Activated T-helper 1 cell treated with anti-CD3 and anti-CD28 coated beads, Interleukin-12 subunit alpha, Interleukin-12 subunit beta, Interleukin-2, Interleukin-4 antibody, amounts not matched to agents 30 ng/mL and 10 ng/mL and 1 ng/mL, durations not matched to agents 14 hours and 24 hours and 36 hours (primary cell): ENCODE measurements at regions not wholly inside any gene's neighbourhood (a gene's known extent, or its start where the extent isn't known, plus 50 kb on each side); places are given as distances from the start of the nearest gene placed in this dataset.
"Not testable (repeated sequence)": the region's sequence is repeated elsewhere in the genome, so short reads cannot be mapped to it uniquely, and the experiment has no call there.

Experiments used
- DNase-seq: peaks from one replicate; pipeline ENCODE4 v3.0.0; 2021; ENCODE audit warnings: low spot score
- H3K27ac Mint-ChIP-seq: one replicate; pipeline ENCODE4 v1.8.0; 2021; ENCODE audit warnings: mild to moderate bottlenecking, mixed read lengths
- H3K27me3 Mint-ChIP-seq: one replicate; pipeline ENCODE4 v1.8.0; 2022; ENCODE audit warnings: mild to moderate bottlenecking, moderate library complexity, mixed read lengths; ENCODE audit not compliant: insufficient read depth
- H3K36me3 Mint-ChIP-seq: one replicate; pipeline ENCODE4 v1.8.0; 2021; ENCODE audit warnings: low read depth, mixed read lengths
- H3K4me1 Mint-ChIP-seq: one replicate; pipeline ENCODE4 v1.8.0; 2021; ENCODE audit warnings: low read depth, mixed read lengths
- H3K4me3 Mint-ChIP-seq: one replicate; pipeline ENCODE4 v1.8.0; 2021; ENCODE audit warnings: mild to moderate bottlenecking, moderate library complexity, mixed read lengths
- H3K9me3 Mint-ChIP-seq: one replicate; pipeline ENCODE4 v1.8.0; 2021; ENCODE audit warnings: mixed read lengths
- intact Hi-C: fragments of 100-400 bp; cut with micrococcal nuclease; formaldehyde crosslinking; loops from one replicate; pipeline ENCODE4 v1.15.1; 2024

DNA sequence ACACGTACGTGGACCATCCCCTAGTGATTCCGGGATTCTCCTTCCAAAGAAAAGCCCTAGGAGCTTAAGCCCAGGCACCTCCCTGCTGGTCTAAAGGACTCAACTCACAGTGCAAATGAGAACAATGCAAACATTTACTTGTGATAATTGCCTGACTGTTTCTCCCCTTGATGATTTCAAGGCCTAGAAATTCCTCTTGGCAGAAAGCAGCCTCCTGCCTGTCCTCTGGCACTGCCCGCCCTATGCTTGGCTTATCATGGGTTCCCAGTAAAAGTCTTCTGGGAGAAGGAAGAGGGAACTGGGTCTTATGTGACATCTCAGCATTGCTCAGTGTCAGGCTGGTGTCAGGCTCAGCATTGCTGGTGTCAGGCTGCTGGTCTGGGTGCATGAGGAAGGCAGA lies 351.8 kb downstream of the SHANK2 start:
- H3K27me3 Mint-ChIP-seq: no peaks in the 10 kb centered on the region
- no peaks in the 10 kb centered on the region for H3K36me3 Mint-ChIP-seq
- no peaks in the 10 kb centered on the region for H3K4me1 Mint-ChIP-seq
- intact Hi-C loops: no loop called here
- no peak overlapping the region for H3K27ac Mint-ChIP-seq
- DNase-seq: no peak
- H3K9me3 Mint-ChIP-seq: peaks cover 27% of the 10 kb centered on the region
- no peak overlapping the region for H3K4me3 Mint-ChIP-seq

DNA sequence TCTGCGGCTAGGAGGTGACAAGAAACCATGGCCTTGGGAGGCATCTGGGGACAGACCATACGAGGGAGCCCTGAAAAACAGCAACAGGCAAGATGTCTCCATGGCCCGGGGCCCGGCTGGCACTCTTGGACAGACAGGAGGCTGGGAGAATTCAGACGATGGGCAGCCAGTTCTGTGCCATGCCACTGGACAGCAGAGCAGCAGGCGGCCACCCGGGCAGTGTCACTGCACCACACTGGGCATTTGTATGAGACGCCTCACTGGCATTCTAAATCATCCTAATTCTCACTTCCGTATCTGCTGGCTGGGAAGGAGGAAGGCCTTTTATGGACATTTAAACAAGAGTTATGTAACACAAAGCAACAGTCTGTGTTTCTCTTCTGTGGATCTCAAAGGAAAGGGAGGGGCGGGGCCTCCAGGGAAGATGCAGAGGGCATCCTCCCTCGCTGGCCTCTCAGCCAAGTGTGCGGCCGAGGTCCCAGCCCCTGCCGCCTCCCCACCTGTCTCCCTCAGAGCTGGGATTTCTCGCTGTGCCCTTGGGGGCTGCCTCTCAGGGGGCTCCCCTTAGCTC lies 350.3 kb downstream of the SHANK2 start:
- intact Hi-C loops: no loop called here
- H3K27me3 Mint-ChIP-seq: no peaks in the 10 kb centered on the region
- peaks cover 15% of the 10 kb centered on the region for H3K9me3 Mint-ChIP-seq
- no peaks in the 10 kb centered on the region for H3K4me1 Mint-ChIP-seq
- DNase-seq: no peak
- no peak overlapping the region for H3K27ac Mint-ChIP-seq
- no peaks in the 10 kb centered on the region for H3K36me3 Mint-ChIP-seq
- H3K4me3 Mint-ChIP-seq: no peak overlapping the region

DNA sequence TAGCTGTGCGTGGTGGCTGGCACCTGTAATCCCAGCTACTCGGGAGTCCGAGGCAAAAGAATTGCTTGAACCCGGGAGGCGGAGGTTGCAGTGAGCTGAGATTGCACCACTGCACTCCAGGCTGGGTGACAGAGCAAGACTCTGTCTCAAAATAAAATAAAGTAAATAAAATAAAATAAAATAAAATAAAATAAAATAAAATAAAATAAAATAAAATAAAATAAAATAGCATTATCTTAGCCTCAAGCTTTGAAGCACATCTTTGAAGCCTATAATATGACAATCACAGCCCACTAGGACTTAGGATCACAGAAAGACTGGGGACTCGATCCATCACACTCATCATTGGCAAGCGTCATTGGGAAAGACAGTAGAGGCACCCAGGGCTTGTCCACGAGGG lies 349.1 kb downstream of the SHANK2 start:
- intact Hi-C loops: not testable (repeated sequence)

DNA sequence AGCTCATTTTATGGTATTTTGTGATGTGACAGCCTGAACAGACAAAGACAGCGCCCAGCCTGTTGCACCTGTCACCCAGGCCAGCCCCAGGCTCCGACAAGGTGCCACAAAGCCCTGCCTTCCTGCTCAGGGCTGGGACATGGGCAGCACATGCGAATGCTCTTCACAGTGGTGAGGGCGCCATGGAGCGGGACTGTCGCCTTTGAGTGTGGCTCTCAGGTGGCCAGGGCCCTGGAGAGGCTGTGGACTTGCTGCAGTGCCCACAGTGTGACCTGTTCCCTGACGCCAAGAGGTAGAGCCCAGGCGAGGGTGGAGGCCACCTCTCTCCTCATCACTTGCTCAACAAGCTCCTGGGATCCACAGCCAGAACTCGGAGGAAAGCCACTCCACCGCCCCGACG lies 346.3 kb downstream of the SHANK2 start:
- H3K4me3 Mint-ChIP-seq: no peak overlapping the region
- no peaks in the 10 kb centered on the region for H3K4me1 Mint-ChIP-seq
- DNase-seq: no peak
- H3K27ac Mint-ChIP-seq: no peak overlapping the region
- intact Hi-C loops: no loop called here
- H3K9me3 Mint-ChIP-seq: no peaks in the 10 kb centered on the region
- no peaks in the 10 kb centered on the region for H3K36me3 Mint-ChIP-seq
- no peaks in the 10 kb centered on the region for H3K27me3 Mint-ChIP-seq

More for the DNA sequence above, 349.1 kb downstream of the SHANK2 start:
- H3K36me3 Mint-ChIP-seq, H3K27ac Mint-ChIP-seq, H3K27me3 Mint-ChIP-seq, H3K4me3 Mint-ChIP-seq, H3K9me3 Mint-ChIP-seq, DNase-seq, H3K4me1 Mint-ChIP-seq: not testable (repeated sequence)

DNA sequence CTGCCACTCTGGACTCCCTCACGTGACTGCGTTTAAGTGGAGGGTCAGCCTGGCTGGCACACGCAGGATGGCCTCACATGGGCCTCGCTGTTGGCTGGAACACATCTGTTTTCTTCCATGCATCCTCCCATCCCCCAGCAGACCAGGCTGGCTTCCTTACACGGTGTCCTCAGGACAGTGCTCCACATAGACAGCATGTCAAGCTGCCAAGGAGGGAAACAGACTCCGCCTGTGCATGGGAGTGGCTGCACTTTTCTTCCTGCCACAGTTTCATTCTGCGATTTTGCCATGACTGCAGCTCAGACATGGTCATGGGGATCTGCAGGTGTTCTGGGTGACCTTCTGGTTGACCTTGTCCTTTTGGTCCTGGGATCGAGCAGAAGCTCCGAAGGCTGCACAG lies 344.2 kb downstream of the SHANK2 start:
- Mint-ChIP-seq H3K9me3 (no peaks in the 10 kb centered on the region), H3K27ac (no peak overlapping the region), H3K36me3 (no peaks in the 10 kb centered on the region), H3K4me1 (no peaks in the 10 kb centered on the region), H3K4me3 (no peak overlapping the region), H3K27me3 (peaks cover 2% of the 10 kb centered on the region)
- intact Hi-C loops: no loop called here
- no peak for DNase-seq

DNA sequence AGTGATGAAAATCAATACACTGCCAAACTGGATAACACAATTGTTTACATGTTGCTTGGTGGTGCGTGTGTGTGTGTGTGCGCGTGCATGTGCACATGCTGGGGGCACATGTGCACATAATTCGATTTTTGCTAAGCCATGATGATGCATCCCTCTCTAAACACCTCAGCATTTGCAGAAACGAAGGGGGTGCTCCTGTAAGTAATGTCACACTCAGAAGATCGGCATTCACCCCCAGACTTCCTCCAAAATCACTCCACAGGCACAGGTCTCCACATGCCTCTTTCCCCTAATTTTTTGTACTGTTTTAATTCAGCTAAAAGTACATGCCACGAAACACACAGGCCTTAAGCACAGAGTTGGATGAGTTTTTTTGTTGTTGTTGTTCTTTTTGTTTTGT lies 341.5 kb downstream of the SHANK2 start:
- DNase-seq: no peak
- intact Hi-C loops: no loop called here
- Mint-ChIP-seq H3K4me3 (no peak overlapping the region), H3K9me3 (no peaks in the 10 kb centered on the region), H3K36me3 (no peaks in the 10 kb centered on the region), H3K27me3 (peaks cover 2% of the 10 kb centered on the region), H3K27ac (no peak overlapping the region), H3K4me1 (no peaks in the 10 kb centered on the region)

DNA sequence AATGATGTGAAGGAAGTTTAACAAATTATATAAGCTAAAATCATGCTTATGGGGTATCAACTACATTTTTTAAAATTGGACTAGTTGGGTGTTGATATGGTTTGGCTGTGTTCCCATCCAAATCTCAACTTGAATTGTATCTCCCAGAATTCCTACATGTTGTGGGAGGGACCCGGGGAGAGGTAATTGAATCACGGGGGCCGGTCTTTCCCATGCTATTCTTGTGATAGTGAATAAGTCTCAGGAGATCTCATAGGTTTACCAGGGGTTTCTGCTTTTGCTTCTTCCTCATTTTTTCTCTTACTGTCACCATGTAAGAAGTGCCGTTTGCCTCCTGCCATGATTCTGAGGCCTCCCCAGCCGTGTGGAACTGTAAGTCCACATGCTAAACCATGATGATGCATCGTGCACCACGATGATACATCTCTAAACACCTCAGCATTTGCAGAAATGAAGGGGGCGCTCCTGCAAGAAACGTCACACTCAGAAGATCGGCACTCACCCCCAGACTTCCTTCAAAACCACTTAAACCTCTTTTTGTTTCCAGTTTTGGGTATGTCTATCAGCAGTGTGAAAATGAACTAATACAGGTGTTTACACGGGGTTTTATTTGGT lies 340.0 kb downstream of the SHANK2 start:
- Mint-ChIP-seq H3K4me1 (no peaks in the 10 kb centered on the region), H3K27ac (no peak overlapping the region), H3K36me3 (no peaks in the 10 kb centered on the region), H3K4me3 (no peak overlapping the region), H3K9me3 (peaks cover 3% of the 10 kb centered on the region), H3K27me3 (peaks cover 2% of the 10 kb centered on the region)
- intact Hi-C loops: no loop called here
- DNase-seq: no peak

DNA sequence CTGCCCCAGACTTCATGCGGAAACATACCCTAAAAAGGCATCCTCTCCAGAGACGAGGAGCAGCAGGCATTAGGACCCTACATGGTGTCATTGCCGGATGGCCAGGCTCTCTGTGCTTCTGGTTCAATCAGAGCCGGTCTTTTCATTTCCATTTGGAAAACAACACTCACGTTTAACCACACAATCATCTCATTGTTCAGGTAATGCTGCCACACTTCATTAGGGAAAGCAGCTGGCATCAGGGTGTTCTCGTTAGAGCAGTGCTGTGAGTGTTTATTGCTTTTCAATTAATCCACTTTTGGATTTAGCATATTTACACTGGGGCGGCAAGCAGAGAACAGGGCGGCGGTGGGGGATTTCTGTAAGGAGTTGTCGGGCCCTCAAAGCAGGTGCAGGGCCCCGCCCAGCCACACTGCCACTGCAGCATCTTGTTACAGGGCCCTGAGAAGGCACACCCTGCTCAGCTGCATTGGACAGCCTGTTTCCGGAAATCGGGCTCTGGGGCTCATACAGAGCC lies 338.6 kb downstream of the SHANK2 start:
- intact Hi-C loops: no loop called here
- H3K36me3 Mint-ChIP-seq: no peaks in the 10 kb centered on the region
- no peak for DNase-seq
- H3K27me3 Mint-ChIP-seq: peaks cover 2% of the 10 kb centered on the region
- no peak overlapping the region for H3K27ac Mint-ChIP-seq
- peaks cover 3% of the 10 kb centered on the region for H3K9me3 Mint-ChIP-seq
- H3K4me3 Mint-ChIP-seq: no peak overlapping the region
- H3K4me1 Mint-ChIP-seq: no peaks in the 10 kb centered on the region

DNA sequence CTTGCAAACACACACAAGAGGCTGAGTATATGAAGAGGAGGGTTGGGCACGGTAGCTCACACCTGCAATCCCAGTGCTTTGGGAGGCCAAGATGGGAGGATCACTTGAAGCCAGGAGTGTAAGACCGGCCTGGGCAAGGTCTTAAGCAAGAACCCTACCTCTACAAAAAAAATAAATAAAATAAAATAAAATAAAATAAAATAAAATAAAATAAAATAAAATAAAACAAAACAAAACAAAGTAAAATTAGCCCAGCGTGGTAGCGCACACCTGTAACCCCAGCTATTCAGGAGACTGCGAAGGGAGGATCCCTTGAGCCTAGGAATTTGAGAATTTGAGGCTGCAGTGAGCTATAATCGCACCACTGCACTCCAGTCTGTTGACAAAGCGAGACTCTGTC lies 337.9 kb downstream of the SHANK2 start:
- Mint-ChIP-seq H3K4me1 (no peaks in the 10 kb centered on the region), H3K36me3 (no peaks in the 10 kb centered on the region), H3K9me3 (peaks cover 4% of the 10 kb centered on the region), H3K27ac (no peak overlapping the region), H3K4me3 (no peak overlapping the region), H3K27me3 (peaks cover 2% of the 10 kb centered on the region)
- intact Hi-C loops: no loop called here
- DNase-seq: no peak

DNA sequence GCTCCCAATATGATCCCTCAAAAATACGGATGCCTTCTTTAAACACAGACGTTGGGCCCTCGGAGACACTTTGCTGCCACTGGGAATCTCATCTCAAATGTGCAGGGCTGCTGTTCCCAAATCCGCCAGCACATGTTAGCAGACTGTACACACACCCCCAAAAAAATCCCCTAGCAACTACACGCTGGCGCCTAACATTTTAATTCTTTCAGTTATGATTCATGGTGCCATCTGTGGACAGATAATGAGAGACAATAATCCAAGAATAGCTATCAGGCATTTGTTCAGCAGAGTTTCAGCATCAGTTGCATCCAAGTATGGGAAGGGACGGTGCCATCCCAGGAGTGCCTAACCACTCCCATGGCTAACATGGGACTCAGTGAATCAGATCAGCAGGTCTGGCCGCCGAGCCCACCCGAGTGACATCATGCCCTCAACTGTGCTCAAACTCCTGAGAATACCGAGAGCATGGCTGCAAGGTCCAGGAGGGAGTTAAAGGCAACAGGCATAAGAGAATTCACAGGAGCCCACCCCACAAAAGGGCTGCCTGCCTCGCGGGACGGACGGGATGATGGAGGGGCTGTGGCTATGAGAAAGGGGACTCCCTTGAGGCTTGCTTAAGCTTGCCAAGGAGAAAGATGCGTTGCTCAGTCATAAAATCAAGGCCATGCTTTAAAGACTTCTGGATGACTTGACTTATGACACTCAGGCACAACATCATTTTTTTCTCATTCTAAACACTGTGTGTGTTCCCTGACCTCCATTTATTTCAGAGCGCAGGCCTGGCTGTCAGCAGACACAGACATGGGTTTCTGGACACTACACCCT lies 337.0 kb downstream of the SHANK2 start:
- no peak overlapping the region for H3K4me3 Mint-ChIP-seq
- H3K27me3 Mint-ChIP-seq: peaks cover 2% of the 10 kb centered on the region
- H3K36me3 Mint-ChIP-seq: no peaks in the 10 kb centered on the region
- no peak for DNase-seq
- peaks cover 11% of the 10 kb centered on the region for H3K9me3 Mint-ChIP-seq
- H3K27ac Mint-ChIP-seq: no peak overlapping the region
- intact Hi-C loops: no loop called here
- no peaks in the 10 kb centered on the region for H3K4me1 Mint-ChIP-seq

DNA sequence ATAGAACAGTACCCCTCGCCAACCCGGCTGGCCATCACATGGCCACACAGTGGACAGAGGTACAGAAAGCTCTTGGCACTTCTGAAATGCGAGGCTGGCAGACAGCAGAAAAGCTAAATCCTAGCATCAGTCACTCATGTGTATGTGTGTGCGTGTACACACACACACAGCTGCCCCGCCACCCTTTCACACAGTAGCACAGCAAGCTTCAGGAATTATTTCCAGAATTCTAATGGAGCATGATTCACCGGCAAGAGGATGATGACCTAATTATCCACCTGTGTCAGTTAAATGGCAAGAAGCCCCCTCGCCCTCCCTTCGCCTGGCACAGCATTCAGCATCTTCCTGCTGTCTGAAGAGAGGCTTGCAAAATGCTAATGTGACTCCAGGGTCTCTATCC lies 336.0 kb downstream of the SHANK2 start:
- Mint-ChIP-seq H3K4me3 (no peak overlapping the region), H3K27ac (no peak overlapping the region), H3K36me3 (no peaks in the 10 kb centered on the region), H3K27me3 (peaks cover 2% of the 10 kb centered on the region), H3K4me1 (no peaks in the 10 kb centered on the region), H3K9me3 (peaks cover 20% of the 10 kb centered on the region)
- DNase-seq: no peak
- intact Hi-C loops: no loop called here

DNA sequence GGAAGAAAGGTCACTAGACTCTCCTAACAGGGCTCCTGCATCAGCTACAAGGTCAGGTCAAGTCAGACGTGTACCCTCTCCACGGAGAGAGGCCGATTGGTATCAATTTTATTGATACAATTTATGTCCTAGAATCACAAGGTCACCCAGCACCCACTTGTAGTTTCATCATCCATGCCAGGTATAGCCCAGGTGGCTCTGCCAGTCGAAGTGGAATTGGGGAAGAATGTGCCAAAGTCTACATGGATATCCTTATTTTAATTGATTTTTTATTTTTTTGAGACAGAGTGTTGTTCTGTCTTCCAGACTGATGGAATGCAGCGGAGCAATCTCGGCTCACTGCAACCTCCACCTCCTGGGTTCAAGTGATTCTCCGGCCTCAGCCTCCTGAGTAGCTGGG lies 334.1 kb downstream of the SHANK2 start:
- Mint-ChIP-seq H3K4me3 (no peak overlapping the region), H3K4me1 (no peaks in the 10 kb centered on the region), H3K27me3 (no peaks in the 10 kb centered on the region), H3K27ac (no peak overlapping the region), H3K9me3 (peaks cover 38% of the 10 kb centered on the region), H3K36me3 (no peaks in the 10 kb centered on the region)
- intact Hi-C loops: no loop called here
- no peak for DNase-seq

DNA sequence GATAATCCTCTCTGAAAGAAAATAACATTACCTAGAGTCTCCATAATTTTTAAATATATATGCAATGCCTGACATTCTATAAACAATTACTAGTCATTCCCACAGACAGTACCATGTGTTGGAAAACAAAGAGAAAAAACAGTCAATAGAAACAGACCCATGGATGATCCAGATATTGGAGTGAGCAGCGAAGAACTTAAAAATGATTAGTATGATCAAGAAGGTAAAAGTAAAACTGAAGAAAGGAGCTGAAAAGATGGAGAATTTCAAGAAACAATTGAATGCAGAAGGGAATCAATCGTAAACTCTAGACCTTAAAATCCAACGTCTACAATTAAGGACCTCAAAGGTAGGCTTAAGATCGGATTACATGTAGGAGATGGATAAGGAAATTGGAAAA lies 330.6 kb downstream of the SHANK2 start:
- H3K27me3 Mint-ChIP-seq: no peaks in the 10 kb centered on the region
- no peaks in the 10 kb centered on the region for H3K36me3 Mint-ChIP-seq
- DNase-seq: no peak
- H3K4me3 Mint-ChIP-seq: no peak overlapping the region
- intact Hi-C loops: no loop called here
- H3K9me3 Mint-ChIP-seq: peaks cover 42% of the 10 kb centered on the region
- H3K27ac Mint-ChIP-seq: no peak overlapping the region
- H3K4me1 Mint-ChIP-seq: no peaks in the 10 kb centered on the region
